NCI-H510A (cell line): ENCODE measurements at regions not wholly inside any gene's neighbourhood (a gene's known extent, or its start where the extent isn't known, plus 50 kb on each side); places are given as distances from the start of the nearest gene placed in this dataset.
"Not testable (repeated sequence)": the region's sequence is repeated elsewhere in the genome, so short reads cannot be mapped to it uniquely, and the experiment has no call there.

ENCODE experiments used
- DNase-seq: peaks from one replicate; lab custom pipeline; 2025; lab: John Stamatoyannopoulos, UW

DNA sequence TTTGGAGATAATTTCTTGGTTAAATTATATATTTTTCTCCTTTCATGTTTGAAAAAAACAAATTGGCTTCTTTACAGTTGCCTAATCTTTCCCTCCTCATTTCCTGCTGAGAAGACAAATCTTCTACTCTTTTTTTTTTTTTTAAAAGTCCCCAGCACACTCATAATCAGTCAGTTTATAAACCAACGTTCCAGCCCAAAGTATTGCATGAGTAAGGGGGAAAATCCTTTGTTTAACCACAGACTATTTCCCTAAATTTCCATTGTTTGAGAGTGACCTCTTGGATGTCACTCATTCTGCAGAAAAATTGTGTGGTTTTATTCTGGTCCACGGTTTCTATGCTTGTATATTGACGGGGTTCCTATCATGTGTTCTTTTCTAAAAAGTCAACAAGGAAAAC, 55.1 kb upstream of the TLR4 start:
- DNase-seq: no peak

DNA sequence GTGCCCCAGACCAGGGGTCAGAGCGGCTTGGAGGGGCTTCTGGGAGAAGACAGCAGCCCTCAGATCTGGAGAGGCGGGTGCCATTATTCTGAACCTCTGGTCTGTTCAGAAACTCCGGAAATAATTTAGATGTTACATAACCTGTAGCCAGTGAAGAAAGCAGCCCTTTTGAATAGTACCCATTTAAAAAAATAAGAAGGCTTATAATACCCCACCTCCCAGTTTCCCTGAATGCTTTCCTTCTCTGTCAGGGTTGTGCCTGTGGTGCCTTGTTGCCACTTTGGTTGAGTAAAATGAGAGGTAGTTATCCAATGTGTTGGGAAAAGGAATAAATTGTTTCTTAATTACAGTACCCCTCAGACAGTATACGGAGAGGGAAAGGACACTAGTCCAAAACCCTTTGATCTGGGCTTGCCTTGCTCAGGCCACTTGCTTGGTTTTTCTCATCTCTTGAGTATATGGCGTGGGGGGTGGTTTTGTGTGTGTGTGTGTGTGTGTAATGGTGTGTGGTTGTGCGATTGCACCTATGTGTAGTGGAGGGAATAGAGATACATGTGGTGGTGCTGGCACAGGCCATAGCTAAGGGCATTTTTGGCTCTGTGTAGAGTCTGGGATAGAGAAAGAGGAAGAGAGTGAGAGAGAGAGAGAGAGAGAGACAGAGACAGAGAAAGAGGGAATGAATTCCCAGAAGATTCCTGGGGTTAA, 59.1 kb upstream of the TLR4 start:
- no peak for DNase-seq

DNA sequence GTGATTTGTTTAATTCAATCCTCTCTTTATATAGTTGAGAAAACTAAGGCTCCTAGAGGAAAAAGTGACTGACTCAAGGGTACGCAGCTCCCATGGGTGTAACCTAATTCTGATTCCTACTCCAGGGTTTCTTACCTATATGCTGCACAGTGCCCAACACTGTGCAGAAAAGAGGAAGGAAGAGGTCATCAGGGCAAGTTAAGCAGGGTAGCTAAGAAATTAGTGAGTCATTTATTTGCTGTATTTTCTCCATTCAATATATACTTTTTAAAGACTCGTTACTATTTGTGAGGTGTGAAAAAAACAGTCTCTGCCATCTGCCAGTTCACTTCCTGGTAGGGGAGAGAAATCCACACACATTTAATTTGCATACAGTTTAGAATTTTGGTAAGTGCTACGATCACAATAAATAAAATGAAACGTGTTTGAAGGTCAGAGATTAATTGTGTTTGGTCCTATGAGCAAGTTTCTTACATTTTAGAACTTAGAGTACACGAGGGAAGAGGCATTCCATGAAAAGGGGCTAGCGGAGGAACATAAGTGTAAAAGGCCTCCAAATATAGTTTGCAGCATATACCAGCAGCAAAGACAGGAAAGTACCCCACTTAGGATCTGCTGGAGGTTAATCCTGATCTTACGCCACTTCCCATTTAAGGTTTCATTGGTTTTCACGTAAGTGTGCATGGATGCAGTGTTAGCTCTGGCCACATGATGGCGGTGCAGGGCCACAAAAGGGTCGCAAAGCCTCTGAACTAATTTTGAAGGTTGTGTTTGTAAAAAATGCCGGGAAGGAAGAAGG, 59.9 kb upstream of the TLR4 start:
- DNase-seq: peak; percentile 9

- DNase-seq: no peak
Observed at GRCh38 chr9:117643288-117643654, 60.9 kb upstream of the TLR4 start.

DNA sequence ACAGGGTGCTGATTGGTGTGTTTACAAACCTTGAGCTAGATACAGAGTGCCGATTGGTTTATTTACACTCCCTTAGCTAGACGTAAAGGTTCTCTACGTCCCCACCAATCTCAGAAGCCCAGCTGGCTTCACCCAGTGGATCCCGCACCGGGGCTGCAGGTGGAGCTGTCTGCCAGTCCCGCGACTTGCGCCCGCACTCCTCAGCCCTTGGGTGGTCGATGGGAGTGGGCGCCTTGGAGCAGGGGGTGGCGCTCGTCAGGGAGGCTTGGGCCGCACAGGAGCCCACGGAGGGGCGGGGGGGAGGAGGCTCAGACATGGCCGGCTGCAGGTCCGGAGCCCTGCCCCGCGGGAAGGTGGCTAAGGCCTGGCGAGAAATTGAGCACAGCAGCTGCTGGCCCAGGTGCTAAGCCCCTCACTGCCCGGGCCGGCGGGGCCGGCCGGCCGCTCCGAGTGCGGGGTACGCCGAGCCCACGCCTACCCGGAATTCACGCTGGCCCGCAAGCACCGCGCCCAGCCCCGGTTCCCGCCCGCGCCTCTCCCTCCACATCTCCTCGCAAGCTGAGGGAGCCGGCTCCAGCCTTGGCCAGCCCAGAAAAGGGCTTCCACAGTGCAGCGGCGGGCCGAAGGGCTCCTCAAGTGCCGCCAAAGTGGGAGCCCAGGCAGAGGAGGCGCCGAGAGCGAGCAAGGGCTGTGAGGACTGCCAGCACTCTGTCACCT, 61.5 kb upstream of the TLR4 start:
- not testable (repeated sequence) for DNase-seq

- DNase-seq: no peak
Observed at GRCh38 chr9:117636681-117637080, 67.5 kb upstream of the TLR4 start.

DNA sequence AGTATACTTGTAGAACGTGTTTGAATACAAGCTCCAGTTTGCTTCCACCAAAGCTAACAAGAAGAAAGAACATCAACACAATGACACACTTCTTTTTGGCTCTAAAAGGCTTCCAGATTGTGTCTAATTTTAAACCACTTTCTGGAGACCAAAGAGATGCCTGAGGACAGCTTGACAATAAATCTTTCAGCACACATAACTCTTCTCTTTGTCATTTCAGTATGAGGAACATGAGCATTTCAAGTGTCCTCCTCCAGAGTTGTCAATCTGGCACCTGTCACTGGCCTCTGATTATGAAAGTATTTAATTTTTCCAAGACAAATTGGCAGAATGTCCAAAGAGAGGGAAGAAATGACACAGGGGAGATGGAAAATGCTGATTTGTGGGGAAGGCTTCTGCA, 79.0 kb upstream of the TLR4 start:
- DNase-seq: no peak

- DNase-seq: no peak
Observed at GRCh38 chr9:117624106-117624505, 80.1 kb upstream of the TLR4 start.

DNA sequence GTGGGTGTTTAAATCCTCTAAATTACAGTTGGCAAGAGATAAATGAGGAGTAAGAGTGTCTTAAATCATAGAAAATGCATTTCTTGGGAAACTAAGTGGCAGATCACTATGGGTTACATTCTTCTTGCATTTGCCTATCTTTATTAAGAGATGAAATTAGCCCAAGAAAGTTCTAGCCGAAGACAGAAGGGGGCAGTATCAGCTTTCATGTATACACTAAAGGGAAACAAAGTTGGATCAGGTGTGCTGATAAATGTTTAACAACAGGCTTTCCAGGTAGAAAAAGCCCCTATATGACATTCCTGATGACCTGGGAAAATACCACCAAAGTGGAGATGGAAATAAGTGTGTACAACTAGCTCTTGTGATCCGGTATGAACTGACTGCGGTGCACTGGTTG, 81.9 kb upstream of the TLR4 start:
- no peak for DNase-seq

DNA sequence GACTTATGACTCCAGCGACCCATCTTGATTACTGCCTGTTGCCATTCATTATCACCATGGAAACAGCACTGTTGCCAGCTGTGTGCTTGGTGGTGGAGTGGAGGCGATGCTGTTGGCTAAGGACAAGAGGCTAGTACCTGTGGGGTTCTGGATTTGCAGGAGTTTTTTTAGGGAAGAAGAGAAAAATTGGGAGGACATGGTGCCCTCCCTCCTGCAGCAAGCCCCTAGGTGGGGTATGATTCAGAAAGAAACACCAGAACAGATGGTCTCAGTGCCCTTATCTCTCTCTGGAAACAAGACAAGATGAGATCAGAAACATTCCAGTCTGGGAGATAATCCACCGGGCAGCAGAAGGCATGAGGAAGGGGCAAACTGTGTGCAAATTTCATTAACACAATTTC, 87.8 kb upstream of the TLR4 start:
- DNase-seq: no peak

- DNase-seq: no peak
Observed at GRCh38 chr9:117612317-117612716, 91.9 kb upstream of the TLR4 start.

- no peak for DNase-seq
Observed at GRCh38 chr9:117597977-117598376, 106.2 kb upstream of the TLR4 start.

DNA sequence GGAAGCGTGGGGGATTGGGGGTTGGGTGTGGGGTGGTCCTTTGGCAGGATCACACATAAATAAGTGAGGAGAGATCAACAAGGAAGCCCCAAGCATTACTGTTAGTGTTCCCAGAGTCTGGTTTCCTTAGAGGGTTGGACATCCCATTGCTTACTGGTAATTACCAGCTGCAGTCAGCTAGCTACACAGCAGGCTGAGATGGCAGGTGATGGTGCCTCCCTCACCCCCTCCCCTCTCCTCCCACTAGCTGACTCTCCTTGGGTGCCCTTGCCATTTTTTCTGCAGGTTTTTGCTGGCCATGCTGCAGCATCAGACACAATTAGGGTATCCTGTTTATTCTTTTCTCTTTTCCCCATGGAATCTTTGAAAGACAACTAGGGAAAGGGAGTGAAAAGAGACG, 107.5 kb upstream of the TLR4 start:
- DNase-seq: peak; percentile 36

- DNase-seq: no peak
Observed at GRCh38 chr9:117595650-117596049, 108.6 kb upstream of the TLR4 start.

DNA sequence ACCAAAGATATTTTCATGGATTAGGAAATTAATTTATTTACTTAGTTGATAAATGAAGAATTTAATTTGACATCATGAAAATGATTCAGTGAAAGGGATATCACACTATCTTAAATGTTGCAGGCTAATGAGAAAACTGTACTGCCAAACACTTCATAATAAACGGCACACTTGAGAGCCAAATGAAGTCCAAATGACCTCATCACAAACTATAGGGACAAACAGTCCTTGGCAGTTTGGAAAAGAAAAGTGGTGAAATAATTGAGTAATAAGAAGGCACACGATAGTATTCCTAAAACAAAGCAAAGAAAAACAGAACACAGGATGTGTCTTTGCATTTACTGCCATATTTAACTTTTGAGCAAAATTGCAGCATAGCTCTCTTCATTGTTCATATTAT, 116.9 kb upstream of the TLR4 start:
- DNase-seq: no peak

GRCh38 chr9:117574099-117574498, 130.1 kb upstream of the TLR4 start:
- DNase-seq: no peak

DNA sequence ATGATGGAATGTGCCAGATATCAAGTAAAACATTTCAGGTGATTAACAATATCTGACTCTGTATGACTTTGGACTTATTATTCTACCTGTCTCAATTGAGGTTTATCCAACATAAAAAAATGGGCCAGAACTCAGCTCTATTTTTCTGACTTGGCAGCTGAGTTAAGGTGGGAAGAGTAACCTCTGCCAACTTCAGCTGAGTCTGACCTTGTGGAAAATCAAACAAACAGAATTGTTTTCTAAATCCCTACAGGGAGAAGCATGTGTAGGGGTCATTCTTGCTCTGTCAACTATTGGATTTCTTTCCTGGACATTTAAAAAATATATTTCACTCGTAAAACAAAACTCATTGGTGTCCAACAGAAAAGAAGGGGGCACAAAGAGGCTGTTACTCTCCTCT, 139.4 kb upstream of the TLR4 start:
- DNase-seq: no peak

DNA sequence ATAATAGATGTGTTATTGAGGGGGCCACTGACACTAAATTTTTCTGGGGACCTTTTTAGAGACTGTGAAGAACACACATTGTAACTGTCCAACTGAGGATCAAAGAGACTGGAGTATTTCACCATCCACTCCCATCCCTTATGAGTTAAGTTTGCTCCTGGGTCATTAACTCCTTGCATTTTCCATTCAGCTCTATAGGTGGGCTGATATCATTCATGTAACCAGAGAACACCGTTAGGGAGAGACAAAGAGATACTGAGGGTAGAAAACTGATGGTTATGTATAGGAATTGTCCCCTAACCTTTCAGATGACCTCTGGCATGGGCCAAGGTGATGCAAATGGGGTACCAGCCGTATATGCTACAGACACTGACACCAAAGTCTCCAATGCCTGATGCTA, 142.4 kb upstream of the TLR4 start:
- DNase-seq: no peak

DNA sequence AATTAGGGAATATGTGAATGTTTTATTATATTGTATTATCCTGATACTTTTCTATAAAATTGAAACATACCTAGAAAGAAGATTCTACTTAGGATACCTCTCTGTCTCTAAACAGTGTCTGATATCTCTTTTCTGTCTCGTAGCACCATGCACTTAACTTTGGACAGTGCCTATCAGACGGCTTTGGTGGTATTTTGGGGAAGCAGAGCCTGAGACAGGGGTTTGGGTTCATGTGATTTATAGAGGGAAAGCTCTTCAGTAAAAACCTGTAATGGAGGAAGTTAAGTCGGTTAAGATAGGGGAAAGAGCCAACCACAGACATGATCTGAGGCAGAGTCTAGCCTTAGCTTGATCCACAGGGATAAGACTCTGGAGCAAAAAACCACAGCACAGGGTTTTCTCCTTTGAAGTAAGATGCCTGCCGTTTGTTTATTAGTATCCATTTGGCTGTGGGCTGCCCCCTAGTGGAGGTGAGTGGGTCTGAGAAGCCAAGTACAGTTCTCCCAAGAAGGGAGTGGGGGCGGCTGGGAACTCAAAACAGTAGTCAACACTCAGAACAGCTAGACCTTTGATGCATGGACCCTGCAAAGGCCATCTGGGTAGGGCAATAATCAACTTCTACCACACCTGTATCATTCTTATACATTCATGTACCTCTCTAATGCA, 141.2 kb upstream of the ASTN2 start:
- no peak for DNase-seq

- no peak for DNase-seq
Observed at GRCh38 chr9:117552811-117553210, 138.0 kb upstream of the ASTN2 start.

GRCh38 chr9:117551171-117551570, 136.3 kb upstream of the ASTN2 start:
- no peak for DNase-seq

DNA sequence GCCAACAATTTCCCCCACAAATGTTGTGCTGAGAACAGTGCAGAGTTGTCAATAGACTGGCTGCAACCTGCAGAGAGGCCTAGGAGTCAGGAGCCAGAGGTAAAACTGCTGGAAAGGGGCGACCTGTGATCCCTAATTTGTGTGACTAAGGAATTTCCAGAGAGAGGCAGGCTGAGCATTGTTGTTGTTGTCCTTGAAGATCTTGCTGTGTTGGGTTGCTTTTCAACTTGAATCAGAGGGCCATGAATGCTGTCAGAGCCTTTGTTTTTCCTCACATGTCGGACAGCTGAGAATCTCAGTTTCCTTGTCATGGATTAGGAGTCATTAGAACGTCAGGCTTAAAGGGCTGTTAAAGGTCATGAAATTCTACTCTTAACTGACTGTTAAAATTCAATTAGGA, 134.6 kb upstream of the ASTN2 start:
- no peak for DNase-seq

- DNase-seq: no peak
Observed at GRCh38 chr9:117548556-117548955, 133.7 kb upstream of the ASTN2 start.
